Endodermal cell (in vitro differentiated cells): ENCODE measurements at regions not wholly inside any gene's neighbourhood (a gene's known extent, or its start where the extent isn't known, plus 50 kb on each side); places are given as distances from the start of the nearest gene placed in this dataset.

Source experiments
- DNase-seq: peaks from one replicate; pipeline ENCODE4 v3.0.0-alpha.2; 2017
- H3K27ac ChIP-seq: 2 replicates; pipeline ENCODE4 v1.5.1; 2013; ENCODE audit warnings: mild to moderate bottlenecking, low read depth, low read length, moderate library complexity
- H3K27me3 ChIP-seq: 2 replicates; pipeline ENCODE4 v1.6.1; 2013; ENCODE audit warnings: mild to moderate bottlenecking, low read length, moderate library complexity; ENCODE audit not compliant: insufficient read depth, control insufficient read depth, poor library complexity, severe bottlenecking
- H3K36me3 ChIP-seq: 2 replicates; pipeline ENCODE4 v1.7.0; 2013; ENCODE audit warnings: mild to moderate bottlenecking, low read length, moderate library complexity; ENCODE audit not compliant: control insufficient read depth, insufficient read depth
- H3K4me1 ChIP-seq: one replicate; pipeline ENCODE4 v1.7.0; 2013; ENCODE audit warnings: low read length; ENCODE audit not compliant: control insufficient read depth, insufficient read depth
- H3K4me3 ChIP-seq: 2 replicates; pipeline ENCODE4 v1.5.1; 2013; ENCODE audit warnings: mild to moderate bottlenecking, low read length, moderate library complexity
- H3K9ac ChIP-seq: 2 replicates; pipeline ENCODE4 v1.6.1; 2013; ENCODE audit warnings: mild to moderate bottlenecking, low read length, moderate library complexity; ENCODE audit not compliant: poor library complexity, severe bottlenecking; ENCODE audit errors: extremely low read depth
- H3K9me3 ChIP-seq: 2 replicates; pipeline ENCODE4 v1.6.1; 2013; ENCODE audit warnings: mild to moderate bottlenecking, low read length, moderate library complexity; ENCODE audit not compliant: control insufficient read depth
- H3K27ac Mint-ChIP-seq: 2 replicates; pipeline ENCODE4 v1.8.0; 2020; ENCODE audit warnings: mixed read lengths
- H3K27me3 Mint-ChIP-seq: 2 replicates; pipeline ENCODE4 v1.8.0; 2021; ENCODE audit warnings: mild to moderate bottlenecking, mixed read lengths; ENCODE audit not compliant: insufficient read depth
- H3K36me3 Mint-ChIP-seq: 2 replicates; pipeline ENCODE4 v1.8.0; 2020; ENCODE audit warnings: low read depth, mixed read lengths
- H3K4me1 Mint-ChIP-seq: 2 replicates; pipeline ENCODE4 v1.8.0; 2020; ENCODE audit warnings: mixed read lengths
- H3K4me3 Mint-ChIP-seq: 2 replicates; pipeline ENCODE4 v1.8.0; 2020; ENCODE audit warnings: mild to moderate bottlenecking, moderate library complexity, mixed read lengths
- H3K9me3 Mint-ChIP-seq: 2 replicates; pipeline ENCODE4 v1.8.0; 2020; ENCODE audit warnings: mild to moderate bottlenecking, mixed read lengths
- WGBS, 2 experiments: methylation state at CpG; one replicate each; pipeline versions ENCODE4 v1.1.5 to v1.1.7; 2013; ENCODE audit warnings: missing lambda C conversion rate in 2 of 2, mixed read lengths in 1 of 2; ENCODE audit not compliant: insufficient coverage in 1 of 2, insufficient read length in 1 of 2; 5-methylcytosine and 5-hydroxymethylcytosine counted together
- TF ChIP-seq, protein P1 (sequence below): fragments of 200-600 bp; sonication (generic); conservative IDR thresholded peaks from 2 replicates; pipeline ENCODE4 v1.5.0; 2021; ENCODE audit warnings: antibody characterized with exemption, mild to moderate bottlenecking

DNA sequence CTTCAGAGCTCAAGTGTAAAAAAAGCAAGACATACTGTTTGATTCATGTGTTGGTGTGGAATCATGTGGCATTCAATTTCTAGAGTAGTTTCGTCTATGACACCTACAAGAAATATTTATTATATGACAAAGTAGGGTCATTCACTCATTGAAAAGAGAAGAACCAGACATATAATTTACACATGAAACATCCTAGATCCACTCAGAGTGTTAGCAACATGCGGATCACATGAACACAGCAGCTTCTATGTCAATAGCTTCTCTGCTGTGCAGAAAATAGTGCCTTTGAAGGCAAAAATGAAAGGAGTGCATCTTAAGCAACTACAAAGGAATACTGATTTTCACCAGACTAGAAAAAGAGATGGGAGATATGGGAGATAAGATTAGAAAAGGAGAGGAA, 569.8 kb downstream of the RPS29 start:
- Mint-ChIP-seq H3K4me3 (no peak overlapping the region), H3K9me3 (no peaks in the 10 kb centered on the region), H3K27ac (no peak overlapping the region), H3K36me3 (no peaks in the 10 kb centered on the region), H3K4me1 (no peaks in the 10 kb centered on the region), H3K27me3 (no peaks in the 10 kb centered on the region)
- Histone ChIP-seq H3K9ac (no peak overlapping the region), H3K27ac (no peak overlapping the region), H3K9me3 (no peaks in the 10 kb centered on the region), H3K36me3 (no peaks in the 10 kb centered on the region), H3K4me1 (no peaks in the 10 kb centered on the region), H3K4me3 (no peak overlapping the region), H3K27me3 (no peaks in the 10 kb centered on the region)
- TF ChIP-seq, protein P1, sequence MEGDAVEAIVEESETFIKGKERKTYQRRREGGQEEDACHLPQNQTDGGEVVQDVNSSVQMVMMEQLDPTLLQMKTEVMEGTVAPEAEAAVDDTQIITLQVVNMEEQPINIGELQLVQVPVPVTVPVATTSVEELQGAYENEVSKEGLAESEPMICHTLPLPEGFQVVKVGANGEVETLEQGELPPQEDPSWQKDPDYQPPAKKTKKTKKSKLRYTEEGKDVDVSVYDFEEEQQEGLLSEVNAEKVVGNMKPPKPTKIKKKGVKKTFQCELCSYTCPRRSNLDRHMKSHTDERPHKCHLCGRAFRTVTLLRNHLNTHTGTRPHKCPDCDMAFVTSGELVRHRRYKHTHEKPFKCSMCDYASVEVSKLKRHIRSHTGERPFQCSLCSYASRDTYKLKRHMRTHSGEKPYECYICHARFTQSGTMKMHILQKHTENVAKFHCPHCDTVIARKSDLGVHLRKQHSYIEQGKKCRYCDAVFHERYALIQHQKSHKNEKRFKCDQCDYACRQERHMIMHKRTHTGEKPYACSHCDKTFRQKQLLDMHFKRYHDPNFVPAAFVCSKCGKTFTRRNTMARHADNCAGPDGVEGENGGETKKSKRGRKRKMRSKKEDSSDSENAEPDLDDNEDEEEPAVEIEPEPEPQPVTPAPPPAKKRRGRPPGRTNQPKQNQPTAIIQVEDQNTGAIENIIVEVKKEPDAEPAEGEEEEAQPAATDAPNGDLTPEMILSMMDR = no peak
- no peak for DNase-seq
- 86 to 100% methylated on average over 1 of the region's 2 CpGs for WGBS, 2 experiments

DNA sequence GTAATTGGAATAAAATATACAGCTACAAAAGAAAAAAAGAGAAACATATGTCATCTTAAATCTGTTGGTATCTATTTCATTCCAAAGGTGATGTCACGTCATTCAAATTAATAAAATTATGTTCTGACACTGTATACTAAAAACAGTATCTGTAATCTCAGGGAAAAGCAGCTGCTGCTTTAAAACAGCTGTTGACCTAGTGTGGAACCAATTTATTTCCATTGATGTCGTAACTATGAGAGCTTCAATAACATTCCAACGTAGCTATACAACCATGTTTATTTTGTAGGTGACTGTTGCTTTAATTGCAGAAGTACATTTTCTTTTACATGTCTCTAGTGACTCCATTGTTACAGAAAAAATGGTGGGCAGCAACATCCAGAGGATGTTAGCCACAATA, 571.7 kb downstream of the RPS29 start:
- Mint-ChIP-seq H3K27ac (no peak overlapping the region), H3K9me3 (no peaks in the 10 kb centered on the region), H3K36me3 (no peaks in the 10 kb centered on the region), H3K27me3 (no peaks in the 10 kb centered on the region), H3K4me1 (no peaks in the 10 kb centered on the region), H3K4me3 (no peak overlapping the region)
- H3K4me1 ChIP-seq = no peaks in the 10 kb centered on the region
- no peaks in the 10 kb centered on the region for H3K27me3 ChIP-seq
- H3K4me3 ChIP-seq = no peak overlapping the region
- H3K27ac ChIP-seq = no peak overlapping the region
- DNase-seq = no peak
- H3K36me3 ChIP-seq = no peaks in the 10 kb centered on the region
- 89% methylated on average over 3 of the region's 3 CpGs; no CpG with 5 or more reads in 1 of the 2 experiments for WGBS, 2 experiments
- no peaks in the 10 kb centered on the region for H3K9me3 ChIP-seq
- H3K9ac ChIP-seq = no peak overlapping the region
- TF ChIP-seq, protein P1 = no peak

DNA sequence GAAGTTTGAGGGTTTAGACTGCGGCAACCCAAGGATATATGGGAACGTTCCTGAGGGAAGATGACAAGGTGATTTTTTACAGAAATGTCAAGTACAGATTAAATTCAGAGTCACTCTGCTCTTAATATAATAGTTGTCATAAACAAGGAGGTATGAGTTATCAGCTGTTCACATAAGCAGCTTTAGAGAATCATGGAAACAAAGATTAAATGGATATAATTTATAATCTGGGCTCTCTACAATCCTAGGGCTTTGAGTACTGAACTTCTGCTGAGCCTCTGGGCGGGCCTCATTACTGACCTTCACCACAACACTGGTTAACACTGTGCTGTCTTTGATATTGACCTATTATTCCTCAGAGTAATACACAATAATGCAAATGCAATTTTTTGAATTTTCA, 577.8 kb downstream of the RPS29 start:
- TF ChIP-seq, protein P1 = no peak
- Mint-ChIP-seq H3K9me3 (no peaks in the 10 kb centered on the region), H3K27me3 (no peaks in the 10 kb centered on the region), H3K4me3 (no peak overlapping the region), H3K36me3 (no peaks in the 10 kb centered on the region), H3K27ac (no peak overlapping the region), H3K4me1 (no peaks in the 10 kb centered on the region)
- no peak for DNase-seq
- Histone ChIP-seq H3K27me3 (no peaks in the 10 kb centered on the region), H3K9ac (no peak overlapping the region), H3K4me3 (no peak overlapping the region), H3K36me3 (no peaks in the 10 kb centered on the region), H3K27ac (no peak overlapping the region), H3K9me3 (no peaks in the 10 kb centered on the region), H3K4me1 (no peaks in the 10 kb centered on the region)
- 89 to 90% methylated on average over 3 of the region's 3 CpGs for WGBS, 2 experiments
